Activated CD8-positive, alpha-beta memory T cell treated with anti-CD3 and anti-CD28 coated beads, Interleukin-2, amount 50 U/mL, for 4 hours (primary cell): ENCODE measurements at regions not wholly inside any gene's neighbourhood (a gene's known extent, or its start where the extent isn't known, plus 50 kb on each side); places are given as distances from the start of the nearest gene placed in this dataset.
"Not testable (repeated sequence)": the region's sequence is repeated elsewhere in the genome, so short reads cannot be mapped to it uniquely, and the experiment has no call there.

ENCODE experiments used
- DNase-seq: peaks from one replicate; pipeline ENCODE4 v3.0.0-alpha.2; 2020

DNA sequence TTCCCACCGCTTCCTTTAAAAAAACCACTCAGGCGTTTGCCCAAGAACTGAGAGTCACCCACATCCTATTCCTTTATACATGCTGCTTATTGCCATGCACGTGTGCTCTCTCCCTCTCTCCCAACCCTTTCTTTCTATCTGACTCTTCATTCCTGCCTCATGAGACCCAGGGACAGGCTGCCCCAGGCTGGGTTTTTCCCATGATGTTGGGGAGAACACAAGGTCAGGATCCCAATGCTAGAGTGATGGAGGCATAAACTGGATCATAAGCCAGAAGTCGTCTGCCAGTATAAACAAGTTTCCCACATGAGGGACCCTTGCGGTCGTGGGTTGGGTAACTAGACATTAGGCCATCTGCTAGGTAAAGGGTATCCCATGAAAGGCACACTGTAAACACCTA, 64.9 kb downstream of the CD2 start:
- no peak for DNase-seq

DNA sequence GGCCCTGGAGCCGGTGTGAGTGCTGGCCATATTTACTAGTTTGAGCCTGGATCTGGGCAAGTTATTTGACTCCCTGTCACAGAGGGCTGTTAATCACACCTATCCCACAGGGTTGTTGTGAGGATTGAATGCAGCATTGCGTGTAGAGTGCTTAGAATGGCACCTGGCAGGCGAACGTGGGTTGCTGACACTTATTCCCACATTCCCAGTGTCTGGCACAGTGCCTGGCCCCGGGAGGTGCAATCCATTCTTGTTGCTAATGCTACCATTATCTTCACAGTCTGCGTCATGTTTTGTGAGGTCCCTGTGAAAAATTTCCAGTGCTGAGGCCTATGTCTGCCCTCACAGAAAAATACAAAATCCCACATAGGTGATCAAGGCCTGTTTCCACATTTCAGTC, 66.1 kb downstream of the CD2 start:
- no peak for DNase-seq

DNA sequence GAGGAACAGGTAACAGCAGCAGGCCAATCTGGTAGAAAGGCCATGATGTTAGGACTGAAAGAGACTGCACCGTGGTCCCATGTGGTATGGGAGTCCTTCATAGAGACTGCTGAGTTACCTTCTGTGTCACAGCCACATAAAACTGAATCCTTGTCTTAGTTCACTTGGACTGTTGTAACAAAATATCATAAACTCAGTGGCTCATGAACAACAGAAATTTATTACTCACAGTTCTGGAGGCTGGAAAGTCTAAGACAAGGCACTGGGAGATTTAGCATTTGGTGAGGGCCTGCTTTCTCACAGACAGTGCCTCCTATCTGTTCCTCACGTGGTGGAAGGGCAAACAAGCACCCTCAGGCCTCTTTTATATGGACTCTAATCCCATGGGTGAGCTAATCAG, 67.5 kb downstream of the CD2 start:
- no peak for DNase-seq

DNA sequence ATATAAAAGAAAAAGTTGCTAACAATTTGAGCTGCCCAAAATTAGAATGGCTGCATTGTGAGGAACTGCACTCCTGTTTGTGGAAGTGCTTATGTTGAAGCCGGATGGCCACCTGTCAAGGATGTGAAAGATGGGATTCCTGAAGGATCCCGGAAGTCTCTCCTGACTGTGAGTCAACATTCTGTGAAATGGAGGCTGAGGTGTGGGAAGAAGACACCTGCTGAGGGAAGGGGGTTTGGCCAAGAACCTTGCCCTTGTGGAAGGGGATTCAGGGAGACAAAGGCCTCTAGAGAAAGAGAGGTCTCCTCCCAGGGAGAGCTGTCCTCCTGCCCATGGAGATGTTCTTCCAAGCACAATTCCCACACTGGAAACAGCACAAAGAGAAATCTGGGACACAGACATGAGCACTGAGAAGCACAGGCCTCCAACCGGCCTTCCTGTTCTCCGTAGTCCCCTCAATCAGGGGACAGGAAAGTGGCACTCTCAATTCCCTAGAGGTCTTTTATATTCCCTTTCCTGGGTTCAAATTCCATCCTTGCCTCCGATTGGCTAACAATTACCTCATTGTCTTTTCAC, 70.5 kb downstream of the CD2 start:
- DNase-seq = no peak

DNA sequence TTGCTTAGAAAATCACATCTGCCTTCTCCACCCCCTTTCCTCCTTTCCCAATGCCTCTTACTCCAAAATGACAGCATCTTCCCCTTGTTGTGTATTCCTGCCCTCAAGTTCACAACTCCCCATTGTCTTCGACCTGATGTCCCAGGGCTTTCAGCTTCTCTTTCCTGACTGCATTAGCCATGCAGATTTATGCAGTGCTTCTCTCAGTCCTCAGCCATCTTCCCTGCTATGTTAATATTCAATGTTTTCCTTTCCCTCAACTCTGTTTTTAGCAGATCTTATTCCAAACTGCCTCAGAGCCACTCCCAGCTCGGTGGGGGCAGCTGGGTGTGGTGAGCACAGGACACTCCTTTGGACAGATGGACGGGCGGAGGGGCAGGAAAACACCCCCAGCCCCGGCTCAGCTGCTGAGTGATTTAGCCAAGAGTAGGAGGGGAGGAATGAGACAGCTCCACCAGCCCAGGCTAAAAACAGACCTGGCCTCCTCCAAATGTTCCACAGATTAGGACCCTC, 71.0 kb downstream of the CD2 start:
- DNase-seq = no peak

DNA sequence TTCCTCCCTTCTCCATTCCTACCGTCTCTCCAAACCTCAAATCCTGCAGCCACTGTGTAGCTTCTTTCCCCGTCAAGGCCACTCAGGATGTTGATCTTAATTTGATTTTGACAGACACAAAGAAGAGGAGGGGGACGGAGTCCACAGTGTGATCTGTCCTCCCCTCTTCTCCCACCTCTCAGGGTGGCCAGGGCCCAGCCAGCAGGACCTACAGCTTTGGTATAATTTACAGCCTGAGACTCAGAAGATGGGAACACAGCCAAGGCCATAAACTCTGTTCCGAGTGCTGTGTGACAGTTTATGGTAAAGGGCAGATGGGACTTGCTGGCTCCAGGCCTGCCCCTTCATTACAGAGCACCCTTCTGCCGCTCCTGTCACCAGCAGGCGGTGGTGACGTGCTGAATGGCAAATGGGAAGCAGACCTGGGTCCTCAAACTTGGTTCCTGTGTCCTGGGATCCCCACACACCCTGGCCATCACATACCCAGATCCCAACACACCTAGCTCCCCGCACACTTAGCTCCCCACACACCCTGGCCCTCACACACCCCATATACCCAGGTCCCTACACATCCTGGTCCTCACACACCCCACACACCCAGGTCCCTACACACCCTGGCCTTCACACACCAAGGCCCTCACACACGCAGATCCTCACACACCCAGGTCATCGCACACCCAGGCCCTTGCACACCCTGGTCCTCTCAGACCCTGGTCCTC, 71.6 kb downstream of the CD2 start:
- no peak for DNase-seq

DNA sequence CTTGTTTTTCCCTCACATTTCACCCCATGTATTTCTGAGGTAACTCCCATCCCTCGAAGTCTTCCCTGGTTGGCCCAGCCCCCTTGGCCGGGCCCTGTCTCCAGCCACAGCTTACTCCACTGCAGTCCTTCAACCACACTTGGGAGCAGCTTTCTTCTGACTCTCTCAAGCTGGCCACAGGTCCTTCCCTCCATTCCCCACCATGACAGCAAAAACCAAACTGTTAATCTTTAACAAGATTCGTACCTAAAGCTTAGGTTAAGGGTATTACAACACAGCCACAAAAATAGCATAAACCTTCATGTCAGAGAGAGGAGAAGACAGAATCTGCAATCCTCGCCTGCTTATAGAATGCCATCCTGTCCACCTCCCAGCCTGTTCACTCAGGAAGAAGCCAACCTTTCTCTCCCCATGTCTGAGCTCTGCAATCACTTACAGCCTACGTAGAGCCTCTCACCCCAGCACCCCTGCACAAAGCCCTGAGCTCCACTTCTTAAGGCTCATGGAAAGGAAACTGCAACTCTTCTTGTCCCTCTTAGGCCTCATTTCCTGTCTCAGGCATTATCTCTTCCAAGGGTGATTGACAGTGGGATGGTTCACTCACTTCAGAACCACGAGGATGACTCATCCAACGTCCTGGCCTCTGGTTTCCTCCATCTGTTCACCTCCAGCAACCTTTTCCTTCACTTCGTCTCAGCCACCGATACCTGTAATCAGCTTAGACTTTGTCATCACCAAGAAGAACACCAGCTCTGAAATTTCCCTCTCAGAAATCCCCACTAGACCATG, 72.8 kb downstream of the CD2 start:
- DNase-seq = peak; percentile 24

DNA sequence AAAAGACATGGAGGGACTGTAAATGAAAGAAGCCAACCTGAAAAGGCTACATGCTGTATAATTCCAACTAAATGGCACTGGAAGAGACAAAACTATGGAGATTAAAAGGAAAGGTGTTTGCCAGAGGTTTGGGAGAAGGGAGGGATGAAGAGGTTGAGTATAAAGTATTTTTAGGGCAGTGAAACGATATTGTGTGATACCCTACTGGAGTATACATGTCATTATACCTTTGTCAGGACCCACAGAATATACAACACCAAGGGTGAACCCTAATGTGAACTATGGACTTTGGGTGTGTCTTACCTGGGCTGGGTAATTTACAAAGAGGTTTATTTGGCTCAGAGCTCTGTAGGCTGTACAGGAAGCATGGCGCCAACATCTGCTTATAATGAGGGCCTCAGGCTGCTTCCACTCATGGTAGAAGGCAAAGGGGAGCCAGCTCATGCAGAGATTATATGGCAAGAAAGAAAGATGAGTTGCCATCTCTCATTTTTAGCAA, 73.4 kb downstream of the CD2 start:
- no peak for DNase-seq

DNA sequence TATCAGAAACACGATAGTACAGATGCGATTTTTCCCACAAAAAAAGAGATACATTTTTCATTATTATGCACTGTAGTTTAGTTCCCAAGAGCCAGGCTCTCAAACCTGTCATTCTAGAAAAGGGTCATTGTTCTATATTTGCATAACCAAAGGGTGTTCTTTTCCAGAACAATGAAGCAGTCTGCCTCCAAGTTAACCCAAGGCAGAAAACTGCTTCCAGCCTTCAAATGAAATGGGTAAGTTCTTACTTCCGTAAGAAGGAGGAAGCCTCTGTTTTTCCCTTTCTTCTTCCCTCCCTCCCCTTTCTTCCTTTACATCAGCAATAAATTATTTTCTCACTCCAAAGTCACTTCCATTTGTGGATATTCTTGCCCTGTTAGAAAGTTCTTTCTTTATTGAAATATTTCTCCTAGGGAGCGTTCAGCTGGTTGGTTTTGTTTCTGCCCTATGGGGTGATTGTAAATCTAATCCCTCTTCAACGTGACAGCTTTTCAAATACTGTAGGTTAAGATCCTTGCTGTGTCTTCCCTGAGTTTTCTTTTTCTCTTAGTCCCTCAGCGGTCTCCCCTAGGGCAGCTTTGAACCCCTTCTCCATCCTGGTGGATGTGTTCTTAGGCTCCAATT, 77.3 kb upstream of the PTGFRN start:
- DNase-seq = no peak

DNA sequence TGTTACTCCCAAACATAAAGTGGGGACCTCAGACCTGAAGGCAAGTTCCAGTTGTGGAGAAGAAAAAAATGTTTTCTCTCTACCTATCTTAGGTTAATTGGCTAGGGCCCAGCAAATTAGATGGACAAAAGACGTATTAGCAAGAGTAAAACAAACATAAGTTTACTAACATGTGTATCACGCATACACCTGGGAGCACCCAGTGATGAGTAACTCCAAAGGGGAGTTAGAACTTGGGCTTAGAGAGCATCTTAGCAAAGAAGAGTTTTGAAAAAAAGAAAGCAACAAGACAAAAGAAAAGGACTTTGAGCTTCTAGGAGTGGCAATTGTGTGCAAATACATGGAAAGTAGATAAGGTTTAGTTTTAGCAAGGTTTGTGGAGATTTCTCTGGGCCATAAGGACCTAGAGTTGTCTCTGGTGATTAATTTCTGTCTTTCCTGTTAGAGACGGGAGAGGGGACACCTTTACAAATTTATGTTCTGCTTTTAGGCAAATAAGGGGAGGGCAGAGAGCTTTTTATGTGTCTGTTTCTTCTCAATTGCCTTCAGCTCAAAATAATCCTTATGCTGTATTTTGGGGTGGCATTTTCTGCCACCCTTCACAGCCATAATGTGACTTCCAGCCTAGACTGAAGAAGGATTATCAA, 76.7 kb upstream of the PTGFRN start:
- DNase-seq = no peak

DNA sequence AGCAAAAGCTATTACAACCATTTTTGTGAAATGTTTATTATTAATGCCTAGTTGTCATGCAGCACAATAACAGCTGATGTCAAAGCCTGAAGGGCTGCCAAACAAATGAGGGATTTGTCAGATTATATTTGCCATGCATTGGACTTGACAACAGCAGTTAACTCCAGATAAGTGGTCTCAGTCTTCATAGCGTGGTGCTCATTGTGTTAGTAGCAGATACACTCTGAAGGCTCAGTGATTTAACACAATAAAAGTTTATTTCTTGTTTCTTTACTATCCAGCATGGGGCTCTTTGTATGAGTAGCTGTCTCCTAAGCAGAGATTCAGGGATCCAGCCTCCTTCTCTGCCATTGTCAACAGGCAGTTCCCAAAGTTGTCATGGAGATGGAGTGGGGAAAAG, 76.0 kb upstream of the PTGFRN start:
- DNase-seq = no peak

DNA sequence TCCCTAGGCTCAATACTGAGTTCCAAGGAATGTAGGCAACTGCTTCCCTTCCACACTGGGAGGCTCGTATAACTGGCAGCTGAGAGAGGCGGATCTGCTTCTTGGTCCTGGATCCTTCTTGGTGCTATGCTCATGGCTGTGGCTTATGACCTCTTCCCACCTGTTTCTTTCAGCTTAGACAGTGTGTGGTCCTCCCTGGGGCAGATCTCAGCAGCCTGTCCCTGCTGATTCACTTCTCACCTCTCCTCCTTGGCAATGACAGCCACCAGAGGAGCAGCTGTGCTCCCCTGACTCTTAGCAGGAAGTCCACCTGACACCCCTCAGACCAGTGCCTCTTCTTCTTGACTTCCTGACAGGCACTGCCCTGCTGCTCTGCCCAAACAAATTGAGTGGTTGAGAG, 75.1 kb upstream of the PTGFRN start:
- no peak for DNase-seq

DNA sequence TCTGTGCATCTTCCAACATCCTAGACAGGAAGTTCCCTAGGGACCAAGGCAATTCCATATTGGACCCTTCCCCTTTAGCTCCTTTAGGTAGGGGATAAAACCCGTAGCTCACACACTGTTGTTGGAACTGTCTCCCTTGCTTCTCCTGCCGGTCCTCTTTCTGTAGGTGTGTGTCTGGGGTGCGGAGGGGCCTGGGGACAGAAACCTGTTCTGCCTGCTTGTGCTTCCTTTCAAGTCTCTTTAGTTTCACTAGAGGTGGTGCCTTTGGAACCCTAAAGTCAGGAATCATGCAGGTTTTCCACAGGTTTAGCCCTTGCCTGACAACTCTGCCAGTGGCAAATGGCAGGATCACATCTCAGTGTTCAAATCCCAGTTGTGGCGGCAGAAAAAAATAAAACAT, 74.6 kb upstream of the PTGFRN start:
- no peak for DNase-seq

DNA sequence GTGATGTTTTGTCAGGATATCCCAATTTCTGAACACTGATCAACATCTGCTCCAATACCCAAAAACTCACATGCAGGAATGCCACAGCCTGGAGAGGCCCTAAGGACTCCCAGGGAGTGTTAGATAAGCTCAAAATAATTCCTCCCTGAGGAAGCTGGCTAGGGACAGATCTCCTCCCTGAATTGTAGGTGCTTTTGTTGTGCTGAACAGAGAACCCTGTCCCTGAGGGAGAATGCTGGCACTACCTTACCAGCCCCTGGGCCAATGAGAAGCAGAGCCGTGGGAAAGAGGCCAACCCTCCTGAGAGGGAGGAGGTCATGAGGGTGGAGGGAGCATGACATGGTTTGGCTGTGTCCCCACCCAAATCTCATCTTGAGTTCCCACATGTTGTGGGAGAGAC, 73.6 kb upstream of the PTGFRN start:
- no peak for DNase-seq

DNA sequence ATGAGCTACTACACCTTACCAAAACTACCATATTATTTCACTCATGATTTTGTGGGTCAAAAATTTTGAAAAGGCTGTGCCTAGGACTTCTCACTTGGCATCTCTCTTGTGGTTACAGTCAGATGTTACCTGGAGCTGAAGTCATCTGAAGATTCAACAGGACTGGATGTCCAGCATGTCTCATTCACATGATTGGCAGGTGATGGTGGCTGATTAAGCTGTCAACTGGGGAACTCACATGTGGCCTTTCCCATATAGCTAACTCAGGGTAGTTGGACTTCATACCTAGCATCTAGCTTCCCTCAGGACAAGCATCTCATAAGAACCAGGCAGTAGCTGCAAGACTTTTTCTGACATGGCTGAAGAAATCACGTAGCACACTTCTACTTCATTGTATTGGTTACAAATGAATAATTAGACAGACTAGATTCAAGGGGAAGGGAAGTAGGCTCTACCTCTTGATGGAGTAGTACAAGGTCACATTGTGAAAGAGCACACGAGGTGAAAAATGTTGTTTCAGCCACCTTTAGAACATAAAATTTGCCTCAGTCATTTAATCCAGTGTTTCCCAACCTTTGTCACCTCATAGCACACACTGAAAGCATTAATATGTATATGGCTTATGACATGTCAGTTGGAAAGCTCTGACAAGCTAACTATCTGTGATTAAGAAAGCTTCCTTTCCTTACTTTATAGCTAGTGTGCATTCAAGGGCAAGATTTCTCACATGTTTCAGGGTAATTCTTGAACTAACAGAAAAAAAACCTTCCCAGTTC, 68.0 kb upstream of the PTGFRN start:
- no peak for DNase-seq

DNA sequence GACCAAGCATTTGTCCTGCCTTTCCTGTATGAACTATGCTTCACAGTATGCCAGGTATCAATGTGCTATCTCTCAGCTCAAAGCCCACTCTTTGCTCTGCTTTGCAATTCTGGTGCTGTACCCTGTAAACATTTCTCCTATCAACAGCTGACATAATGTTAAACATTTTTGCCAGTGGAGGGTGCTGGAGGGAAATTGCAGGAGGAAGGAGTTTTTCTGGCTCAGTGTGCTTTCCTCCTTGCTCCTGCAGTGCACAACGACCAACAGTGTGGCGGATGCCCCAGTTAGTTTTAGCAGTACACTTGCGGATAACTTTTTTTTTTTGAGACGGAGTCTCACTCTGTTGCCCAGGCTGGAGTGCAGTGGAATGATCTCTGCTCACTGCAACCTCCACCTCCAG, 67.1 kb upstream of the PTGFRN start:
- no peak for DNase-seq

DNA sequence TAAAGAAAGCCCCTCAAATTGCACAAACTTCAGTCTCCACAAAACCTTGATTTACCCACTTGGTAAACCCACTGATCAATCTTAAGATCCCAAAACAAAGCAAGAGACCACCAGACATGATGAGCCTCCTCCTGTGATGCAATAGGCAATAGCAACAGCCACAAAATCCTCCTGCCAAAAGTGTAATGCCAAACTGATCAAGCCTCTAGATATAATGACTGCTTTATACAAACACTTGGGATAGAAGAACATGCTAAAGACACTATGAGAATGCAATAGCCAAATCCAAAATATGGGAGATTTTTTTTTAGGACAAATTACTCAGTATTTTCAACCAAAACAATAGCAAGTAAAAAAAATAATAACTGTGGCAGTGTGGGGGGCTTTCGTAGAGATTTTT, 64.9 kb upstream of the PTGFRN start:
- DNase-seq = no peak

DNA sequence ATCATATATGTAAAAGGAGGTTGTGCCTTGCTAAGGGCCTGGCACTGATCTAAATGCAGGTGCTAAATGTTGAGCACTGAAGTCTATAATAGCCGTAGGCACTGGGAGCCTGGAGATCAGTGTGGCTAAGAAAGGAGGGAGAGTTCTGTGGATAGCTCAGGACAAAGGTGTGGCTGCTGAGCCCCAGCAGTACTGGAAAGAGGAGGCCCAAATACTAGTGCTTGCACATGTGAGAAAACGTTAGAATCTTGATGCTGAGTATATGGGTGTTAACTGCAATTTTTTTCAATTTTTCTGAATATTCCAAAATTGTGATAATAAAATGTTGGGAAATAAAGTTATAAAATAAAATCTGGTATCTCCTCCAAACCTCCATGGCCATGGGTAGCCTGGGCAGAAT, 62.5 kb upstream of the PTGFRN start:
- no peak for DNase-seq

DNA sequence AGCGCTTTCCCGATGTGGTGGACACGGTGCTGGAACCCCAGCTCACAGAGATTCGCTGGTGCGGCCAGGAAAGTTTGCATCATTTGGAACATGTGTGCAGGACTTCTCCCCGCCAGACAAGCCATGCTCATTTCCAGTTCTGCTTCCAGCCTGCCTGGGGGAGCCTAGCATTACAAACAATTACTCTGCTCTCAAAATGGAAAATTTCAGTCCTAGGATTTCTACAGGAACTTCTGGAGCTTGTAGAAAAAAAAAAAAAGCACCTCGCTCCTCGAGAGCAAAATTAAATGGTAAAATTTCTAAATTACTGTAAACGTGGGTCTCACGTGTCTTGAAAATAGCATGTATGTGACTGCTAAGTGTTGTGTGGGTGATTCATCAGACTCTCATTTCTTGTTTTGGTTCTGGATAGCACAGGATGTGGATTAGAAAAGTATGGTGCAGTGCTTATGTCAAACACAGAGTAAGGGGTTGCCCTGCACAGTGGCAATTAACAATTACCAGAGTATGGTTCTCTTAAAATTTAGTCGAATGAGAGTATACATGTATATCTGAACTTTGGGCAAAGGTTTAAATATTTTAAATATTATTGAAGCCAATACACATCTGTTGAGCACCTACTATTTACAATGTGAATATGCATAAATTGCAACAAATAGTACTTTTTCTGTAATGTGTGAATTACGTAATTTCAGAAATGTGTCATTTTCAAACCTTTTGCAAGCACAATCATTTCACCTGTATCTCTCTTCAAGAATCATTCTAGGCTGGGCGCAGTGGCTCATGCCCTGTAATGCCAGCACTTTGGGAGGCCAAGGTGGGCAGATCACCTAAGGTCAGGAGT, 61.8 kb upstream of the PTGFRN start:
- DNase-seq = no peak

DNA sequence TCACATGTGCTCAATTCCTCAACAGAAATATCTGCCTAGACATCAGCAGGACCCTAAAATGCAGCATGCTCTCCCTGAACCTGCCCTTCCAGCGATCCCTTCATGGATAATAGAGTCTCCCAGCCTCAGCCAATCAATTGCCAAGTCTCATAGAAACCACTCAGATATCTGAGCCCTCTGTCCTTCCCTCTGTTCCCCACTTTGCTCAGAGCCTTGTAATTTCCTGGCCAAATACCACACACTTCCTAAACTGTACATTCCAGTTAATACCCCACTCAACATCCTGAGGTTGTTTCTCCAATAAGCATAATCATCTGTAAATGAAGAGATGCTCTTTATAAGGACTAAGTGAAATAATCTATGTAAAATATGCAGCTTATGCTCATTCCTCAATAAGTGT, 59.3 kb upstream of the PTGFRN start:
- no peak for DNase-seq

DNA sequence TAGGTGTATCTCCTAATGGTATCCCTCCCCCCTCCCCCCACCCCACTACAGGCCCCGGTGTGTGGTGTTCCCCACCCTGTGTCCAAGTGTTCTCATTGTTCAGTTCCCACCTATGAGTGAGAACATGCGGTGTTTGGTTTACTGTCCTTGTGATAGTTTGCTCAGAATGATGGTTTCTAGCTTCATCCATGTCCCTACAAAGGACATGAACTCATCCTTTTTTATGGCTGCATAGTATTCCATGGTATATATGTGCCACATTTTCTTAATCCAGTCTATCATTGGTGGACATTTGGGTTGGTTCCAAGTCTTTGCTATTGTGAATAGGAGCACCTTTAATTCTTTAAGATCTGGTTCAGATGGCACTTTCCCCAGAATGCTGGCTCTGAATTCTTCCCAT, 58.5 kb upstream of the PTGFRN start:
- not testable (repeated sequence) for DNase-seq
